HCT116 (cell line): ENCODE measurements at regions not wholly inside any gene's neighbourhood (a gene's known extent, or its start where the extent isn't known, plus 50 kb on each side); places are given as distances from the start of the nearest gene placed in this dataset.

Source experiments
- ATAC-seq: fragments of 200-7000 bp; cut with Tn5 transposase; 2 replicates; pipeline ENCODE4 v1.9.1; 2020; ENCODE audit warnings: mild to moderate bottlenecking, moderate library complexity
- BruUV-seq: library from RNA; stranded (reverse); fragments of 400-500 nt; replicated peaks from 2 replicates; lab custom pipeline; 2021; lab: Mats Ljungman, UMichigan
- CTCF ChIA-PET: fragments of 300-600 bp; sonication (Branson Sonifier 250); formaldehyde crosslinking; loops from one replicate; lab custom pipeline; 2021; ENCODE audit warnings: antibody characterized with exemption; lab: Charles Lee
- POLR2A ChIA-PET: fragments of 300-600, 350-600 bp; sonication (Branson Sonifier 250); formaldehyde crosslinking; loops from one replicate; lab custom pipeline; 2021; ENCODE audit warnings: antibody characterized with exemption; lab: Charles Lee
- RAD21 ChIA-PET, 2 experiments: fragments of 300-600 bp; sonication (Branson Sonifier 250); formaldehyde crosslinking; loops; one replicate each; lab custom pipeline; 2023; ENCODE audit warnings: low total read pairs in 2 of 2; ENCODE audit not compliant: uncharacterized antibody in 2 of 2, unreplicated experiment in 2 of 2, low non-redundant PET in 1 of 2; lab: Charles Lee
- DNase-seq: peaks from one replicate; pipeline ENCODE4 v3.0.0-alpha.2; 2010; ENCODE audit warnings: low read depth, low spot score
- H2AFZ ChIP-seq: fragments of 200-600 bp; shearing (Covaris generic), sonication (generic); 2 replicates; pipeline ENCODE4 v1.6.1; 2017; ENCODE audit warnings: low read depth, mixed run types, mixed read lengths, antibody characterized with exemption, low read length; ENCODE audit not compliant: poor library complexity, severe bottlenecking
- H3K27ac ChIP-seq: 2 replicates; pipeline ENCODE4 v1.5.1; 2012; ENCODE audit warnings: low read depth, low read length
- H3K27me3 ChIP-seq: fragments of 200-600 bp; sonication (generic); 2 replicates; pipeline ENCODE4 v1.6.1; 2016; ENCODE audit warnings: mixed run types, low read length, mixed read lengths; ENCODE audit not compliant: insufficient read depth
- H3K36me3 ChIP-seq, 2 experiments: fragments of 200-500 bp in 1 of 2; fragments of 200-600 bp in 1 of 2; sonication (Bioruptor generic) in 1 of 2; sonication (generic) in 1 of 2; 2 replicates each; pipeline versions ENCODE4 v1.5.1 to v1.6.1; 2014 to 2016; ENCODE audit warnings: low read length in 2 of 2, inconsistent platforms in 1 of 2, mixed read lengths in 1 of 2, mixed run types in 1 of 2; ENCODE audit not compliant: insufficient read depth in 2 of 2, control insufficient read depth in 1 of 2
- H3K4me1 ChIP-seq, 2 experiments: fragments of 200-600 bp in 1 of 2; sonication (generic) in 1 of 2; 2 replicates each; pipeline versions ENCODE4 v1.5.1 to v1.6.1; 2012 to 2017; ENCODE audit warnings: low read length in 2 of 2, inconsistent platforms in 1 of 2, mild to moderate bottlenecking in 1 of 2, mixed read lengths in 1 of 2, mixed run types in 1 of 2, moderate library complexity in 1 of 2; ENCODE audit not compliant: insufficient read depth in 2 of 2, control insufficient read depth in 1 of 2
- H3K4me2 ChIP-seq: fragments of 200-600 bp; sonication (generic); 2 replicates; pipeline ENCODE4 v1.6.1; 2017; ENCODE audit warnings: mixed run types, low read length, mixed read lengths
- H3K4me3 ChIP-seq, 2 experiments: fragments of 200-600 bp in 1 of 2; sonication (generic) in 1 of 2; replicated peaks in 1 of 2; 2 replicates each; pipeline ENCODE4 v1.5.1; 2011 to 2016; ENCODE audit warnings: low read length in 2 of 2, control low read depth in 1 of 2, low read depth in 1 of 2, mild to moderate bottlenecking in 1 of 2, mixed read lengths in 1 of 2, mixed run types in 1 of 2
- H3K79me2 ChIP-seq: fragments of 200-600 bp; sonication (generic); 2 replicates; pipeline ENCODE4 v1.6.1; 2017; ENCODE audit warnings: mild to moderate bottlenecking, mixed run types, low read length, moderate library complexity, mixed read lengths; ENCODE audit not compliant: insufficient read depth
- H3K9ac ChIP-seq: fragments of 200-600 bp; sonication (generic); 2 replicates; pipeline ENCODE4 v1.6.1; 2016; ENCODE audit warnings: low read length, mixed read lengths
- H3K9me2 ChIP-seq: fragments of 200-600 bp; sonication (generic), shearing (Covaris generic); 2 replicates; pipeline ENCODE4 v1.6.1; 2017; ENCODE audit warnings: mixed run types, mild to moderate bottlenecking, moderate library complexity; ENCODE audit not compliant: insufficient read depth
- H3K9me3 ChIP-seq, 2 experiments: fragments of 200-500 bp in 1 of 2; fragments of 200-600 bp in 1 of 2; sonication (Bioruptor generic) in 1 of 2; sonication (generic) in 1 of 2; 2 replicates each; pipeline ENCODE4 v1.6.1; 2014 to 2017; ENCODE audit warnings: low read length in 2 of 2, mixed read lengths in 2 of 2, inconsistent platforms in 1 of 2, low read depth in 1 of 2, mild to moderate bottlenecking in 1 of 2, mixed run types in 1 of 2, moderate library complexity in 1 of 2; ENCODE audit not compliant: control insufficient read depth in 1 of 2, insufficient read depth in 1 of 2
- H4K20me1 ChIP-seq: fragments of 200-600 bp; sonication (generic), shearing (Covaris generic); 2 replicates; pipeline ENCODE4 v1.6.1; 2017; ENCODE audit warnings: mixed run types, mild to moderate bottlenecking, moderate library complexity; ENCODE audit not compliant: insufficient read depth
- CBX3 ChIP-seq: IDR thresholded peaks from 2 replicates; pipeline ENCODE4 v1.6.1; 2012; ENCODE audit warnings: low read depth
- CEBPB ChIP-seq: IDR thresholded peaks from 2 replicates; pipeline ENCODE4 v1.6.1; 2012; ENCODE audit warnings: low read depth
- TCF7L2 ChIP-seq: IDR thresholded peaks from 2 replicates; pipeline ENCODE4 v1.7.0; 2011; ENCODE audit warnings: borderline replicate concordance, inconsistent platforms; ENCODE audit not compliant: insufficient read depth, insufficient read length; ENCODE audit errors: extremely low read depth
- ZFX ChIP-seq: fragments of 450-650 bp; IDR thresholded peaks from 2 replicates; pipeline ENCODE4 v1.6.1; 2017
- intact Hi-C: fragments of 100-400 bp; cut with micrococcal nuclease; formaldehyde crosslinking; loops from 2 replicates; pipeline ENCODE4 v1.10.0; 2022
- TF ChIP-seq, protein P1 (sequence below): IDR thresholded peaks from 2 replicates; pipeline ENCODE4 v1.6.1; 2011; ENCODE audit warnings: mild to moderate bottlenecking, low read length, moderate library complexity; ENCODE audit not compliant: insufficient replicate concordance; ENCODE audit errors: extremely low read depth
- TF ChIP-seq, protein P2 (sequence below), 3 experiments: fragments of 200-600 bp in 1 of 3; sonication (generic) in 1 of 3; IDR thresholded peaks in 2 of 3; conservative IDR thresholded peaks in 1 of 3; 2 replicates each; pipeline ENCODE4 v1.5.1; 2012 to 2017; ENCODE audit warnings: low read depth in 2 of 3, low read length in 2 of 3, antibody characterized with exemption in 1 of 3, borderline replicate concordance in 1 of 3, control low read depth in 1 of 3, mild to moderate bottlenecking in 1 of 3, mixed read lengths in 1 of 3, mixed run types in 1 of 3, moderate library complexity in 1 of 3; ENCODE audit not compliant: insufficient read depth in 1 of 3

DNA sequence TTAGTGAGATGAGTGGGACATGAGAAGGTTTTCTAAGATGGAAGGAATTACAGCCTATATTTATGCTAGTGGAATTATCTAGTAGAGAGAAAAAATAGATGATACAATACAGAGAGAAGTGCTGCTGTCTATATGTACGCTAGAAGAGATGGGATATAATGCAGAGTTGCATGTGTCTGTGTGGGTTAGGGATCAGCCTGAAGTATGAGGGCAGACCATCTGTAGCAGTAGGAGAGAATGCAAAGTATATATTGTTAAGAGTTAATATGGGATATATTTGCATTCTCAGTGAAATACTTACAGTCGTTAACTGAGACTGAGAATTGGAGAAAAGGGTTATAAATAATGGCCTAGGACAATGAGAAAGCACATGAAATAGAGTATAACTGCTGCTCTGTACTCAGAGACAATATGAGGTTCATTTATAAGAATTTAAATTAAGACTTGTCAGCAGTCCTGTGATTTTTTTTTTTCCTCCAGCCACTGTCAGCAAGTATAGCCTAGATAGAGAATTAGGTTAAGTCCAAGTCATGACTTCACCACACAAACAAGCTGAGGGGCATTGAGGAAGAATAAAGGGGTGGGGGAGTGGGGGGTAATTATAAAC, 77.8 kb downstream of the SLITRK1 start:
- CTCF ChIA-PET, result no interaction called here
- no peaks in the 10 kb centered on the region for H3K9me2 ChIP-seq
- H3K4me3 ChIP-seq, result no peak overlapping the region
- RAD21 ChIA-PET, result no interaction called here
- no peak overlapping the region for H3K9ac ChIP-seq
- no TSS peak for BruUV-seq
- TF ChIP-seq, protein P1, sequence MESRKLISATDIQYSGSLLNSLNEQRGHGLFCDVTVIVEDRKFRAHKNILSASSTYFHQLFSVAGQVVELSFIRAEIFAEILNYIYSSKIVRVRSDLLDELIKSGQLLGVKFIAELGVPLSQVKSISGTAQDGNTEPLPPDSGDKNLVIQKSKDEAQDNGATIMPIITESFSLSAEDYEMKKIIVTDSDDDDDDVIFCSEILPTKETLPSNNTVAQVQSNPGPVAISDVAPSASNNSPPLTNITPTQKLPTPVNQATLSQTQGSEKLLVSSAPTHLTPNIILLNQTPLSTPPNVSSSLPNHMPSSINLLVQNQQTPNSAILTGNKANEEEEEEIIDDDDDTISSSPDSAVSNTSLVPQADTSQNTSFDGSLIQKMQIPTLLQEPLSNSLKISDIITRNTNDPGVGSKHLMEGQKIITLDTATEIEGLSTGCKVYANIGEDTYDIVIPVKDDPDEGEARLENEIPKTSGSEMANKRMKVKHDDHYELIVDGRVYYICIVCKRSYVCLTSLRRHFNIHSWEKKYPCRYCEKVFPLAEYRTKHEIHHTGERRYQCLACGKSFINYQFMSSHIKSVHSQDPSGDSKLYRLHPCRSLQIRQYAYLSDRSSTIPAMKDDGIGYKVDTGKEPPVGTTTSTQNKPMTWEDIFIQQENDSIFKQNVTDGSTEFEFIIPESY, result no peak
- TF ChIP-seq ZFX, result no peak
- no peak for TF ChIP-seq CBX3
- TF ChIP-seq CEBPB, result no peak
- no peak for TF ChIP-seq TCF7L2
- TF ChIP-seq, protein P2, sequence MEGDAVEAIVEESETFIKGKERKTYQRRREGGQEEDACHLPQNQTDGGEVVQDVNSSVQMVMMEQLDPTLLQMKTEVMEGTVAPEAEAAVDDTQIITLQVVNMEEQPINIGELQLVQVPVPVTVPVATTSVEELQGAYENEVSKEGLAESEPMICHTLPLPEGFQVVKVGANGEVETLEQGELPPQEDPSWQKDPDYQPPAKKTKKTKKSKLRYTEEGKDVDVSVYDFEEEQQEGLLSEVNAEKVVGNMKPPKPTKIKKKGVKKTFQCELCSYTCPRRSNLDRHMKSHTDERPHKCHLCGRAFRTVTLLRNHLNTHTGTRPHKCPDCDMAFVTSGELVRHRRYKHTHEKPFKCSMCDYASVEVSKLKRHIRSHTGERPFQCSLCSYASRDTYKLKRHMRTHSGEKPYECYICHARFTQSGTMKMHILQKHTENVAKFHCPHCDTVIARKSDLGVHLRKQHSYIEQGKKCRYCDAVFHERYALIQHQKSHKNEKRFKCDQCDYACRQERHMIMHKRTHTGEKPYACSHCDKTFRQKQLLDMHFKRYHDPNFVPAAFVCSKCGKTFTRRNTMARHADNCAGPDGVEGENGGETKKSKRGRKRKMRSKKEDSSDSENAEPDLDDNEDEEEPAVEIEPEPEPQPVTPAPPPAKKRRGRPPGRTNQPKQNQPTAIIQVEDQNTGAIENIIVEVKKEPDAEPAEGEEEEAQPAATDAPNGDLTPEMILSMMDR (IDR thresholded peaks at IDR 0.05 in 2 of 3, conservative IDR thresholded peaks at IDR 0.05 in 1 of 3; ENCODE audit: borderline replicate concordance in 1 of 3, insufficient read depth in 1 of 3, low read depth in 2 of 3, low read length in 2 of 3), result no peak
- no peaks in the 10 kb centered on the region for H3K36me3 ChIP-seq
- no peaks in the 10 kb centered on the region for H3K4me1 ChIP-seq
- H2AFZ ChIP-seq, result no peak overlapping the region
- no peak overlapping the region for H3K4me2 ChIP-seq
- POLR2A ChIA-PET, result no interaction called here
- no peak overlapping the region for H3K27ac ChIP-seq
- 0 out of 4 replicates have a peak, but pooled peaks cover 0 to 4% of the 10 kb centered on the region in 2 experiments for H3K9me3 ChIP-seq
- H3K79me2 ChIP-seq, result no peaks in the 10 kb centered on the region
- intact Hi-C loops, result no loop called here
- no peaks in the 10 kb centered on the region for H4K20me1 ChIP-seq
- ATAC-seq, result no peak
- DNase-seq, result no peak
- no peaks in the 10 kb centered on the region for H3K27me3 ChIP-seq
